GM12878 (cell line): ENCODE measurements at regions not wholly inside any gene's neighbourhood (a gene's known extent, or its start where the extent isn't known, plus 50 kb on each side); places are given as distances from the start of the nearest gene placed in this dataset.

Source experiments
- ATAC-seq: fragments of 200-7000 bp; cut with Tn5 transposase; 3 replicates; pipeline ENCODE4 v1.9.1; 2020; ENCODE audit warnings: mild to moderate bottlenecking, moderate library complexity
- BruUV-seq: library from RNA; stranded (reverse); fragments of 400-500 nt; replicated peaks from 2 replicates; lab custom pipeline; 2021; lab: Mats Ljungman, UMichigan
- CTCF ChIA-PET: fragments of 300-600 bp; sonication (Branson Sonifier 250); formaldehyde crosslinking; extraction: SDS; loops from one replicate; lab custom pipeline; 2021; ENCODE audit warnings: inconsistent platforms; lab: Yijun Ruan, JAX
- POLR2A ChIA-PET: fragments of 350-600 bp; formaldehyde crosslinking; extraction: SDS; loops from one replicate; lab custom pipeline; 2021; ENCODE audit warnings: inconsistent platforms; lab: Charles Lee
- RAD21 ChIA-PET: fragments of 300-600 bp; sonication (Branson Sonifier 250); formaldehyde crosslinking; loops from one replicate; lab custom pipeline; 2023; ENCODE audit warnings: antibody characterized with exemption; ENCODE audit not compliant: unreplicated experiment; lab: Charles Lee
- SMC1A ChIA-PET: fragments of 300-600 bp; sonication (Branson Sonifier 250); formaldehyde crosslinking; loops from one replicate; lab custom pipeline; 2023; ENCODE audit not compliant: unreplicated experiment, uncharacterized antibody; lab: Charles Lee
- DNase-seq: peaks from one replicate; pipeline ENCODE4 v3.0.0-alpha.2; 2011; ENCODE audit warnings: low read depth, low spot score
- FAIRE-seq: peaks from 3 replicates; lab custom pipeline; 2011; peaks lifted over from hg19 to GRCh38; lab: Jason Lieb, UNC
- H2AFZ ChIP-seq: 2 replicates; pipeline ENCODE4 v1.6.0; 2011; ENCODE audit warnings: low read depth, low read length, control low read depth; ENCODE audit not compliant: control insufficient read depth
- H3K27ac ChIP-seq: 2 replicates; pipeline ENCODE4 v1.5.1; 2011; ENCODE audit warnings: control low read depth; ENCODE audit not compliant: control insufficient read depth, insufficient read depth
- H3K27me3 ChIP-seq, 2 experiments: replicated peaks in 1 of 2; 2 replicates each; pipeline versions ENCODE4 v1.6.0 to v1.6.1; 2011; ENCODE audit warnings: low read length in 1 of 2; ENCODE audit not compliant: control insufficient read depth in 2 of 2, insufficient read depth in 2 of 2
- H3K36me3 ChIP-seq, 2 experiments: 2 replicates each; pipeline ENCODE4 v1.5.1; 2011; ENCODE audit warnings: low read length in 1 of 2; ENCODE audit not compliant: control insufficient read depth in 2 of 2, insufficient read depth in 2 of 2
- H3K4me1 ChIP-seq: 2 replicates; pipeline ENCODE4 v1.6.1; 2011; ENCODE audit warnings: mild to moderate bottlenecking, low read length, moderate library complexity, mixed read lengths; ENCODE audit not compliant: control insufficient read depth, insufficient read depth
- H3K4me2 ChIP-seq: 2 replicates; pipeline ENCODE4 v1.6.0; 2011; ENCODE audit warnings: control low read depth; ENCODE audit not compliant: control insufficient read depth, insufficient read depth
- H3K4me3 ChIP-seq: fragments of 200-600 bp; sonication (generic); 2 replicates; pipeline ENCODE4 v1.5.1; 2016
- H3K79me2 ChIP-seq: 2 replicates; pipeline ENCODE4 v1.6.0; 2011; ENCODE audit warnings: low read length; ENCODE audit not compliant: control insufficient read depth, insufficient read depth
- H3K9ac ChIP-seq: 2 replicates; pipeline ENCODE4 v1.8.0; 2011; ENCODE audit warnings: low read length, control low read depth, mixed read lengths; ENCODE audit not compliant: control insufficient read depth, insufficient read depth
- H3K9me3 ChIP-seq: replicated peaks from 3 replicates; pipeline ENCODE4 v1.5.1; 2011; ENCODE audit warnings: mild to moderate bottlenecking, low read length; ENCODE audit not compliant: control insufficient read depth, insufficient read depth
- H4K20me1 ChIP-seq: 2 replicates; pipeline ENCODE4 v1.6.0; 2011; ENCODE audit not compliant: control insufficient read depth, insufficient read depth
- BRCA1 ChIP-seq: IDR thresholded peaks from 2 replicates; pipeline ENCODE4 v1.6.1; 2011; ENCODE audit warnings: low read depth, low read length, improper control_type of control experiment
- HDAC2 ChIP-seq: fragments of 200-600 bp; sonication (generic); IDR thresholded peaks from 2 replicates; pipeline ENCODE4 v1.6.1; 2017
- IKZF2 ChIP-seq, 2 experiments: fragments of 450-650 bp; IDR thresholded peaks; 2 replicates each; pipeline ENCODE4 v1.6.1; 2017; ENCODE audit warnings: mild to moderate bottlenecking in 2 of 2, moderate library complexity in 2 of 2
- IRF4 ChIP-seq: IDR thresholded peaks from 2 replicates; pipeline ENCODE4 v1.6.1; 2011; ENCODE audit warnings: low read depth, low read length
- RAD51 ChIP-seq: fragments of 450-650 bp; IDR thresholded peaks from 2 replicates; pipeline ENCODE4 v1.6.1; 2016; ENCODE audit warnings: moderate library complexity, mild to moderate bottlenecking, inconsistent platforms
- RFX5 ChIP-seq: IDR thresholded peaks from 2 replicates; pipeline ENCODE4 v1.6.1; 2011; ENCODE audit warnings: low read depth, low read length, improper control_type of control experiment
- SMAD5 ChIP-seq: IDR thresholded peaks from 2 replicates; pipeline ENCODE4 v1.6.1; 2016; ENCODE audit warnings: antibody characterized with exemption, low read depth
- SP1 ChIP-seq: IDR thresholded peaks from one replicate; pipeline ENCODE4 v1.6.1; 2011; ENCODE audit warnings: low read depth, low read length
- SREBF1 ChIP-seq: IDR thresholded peaks from 2 replicates; pipeline ENCODE4 v1.6.1; 2012; ENCODE audit warnings: mild to moderate bottlenecking, low read length
- SRF ChIP-seq, 2 experiments: IDR thresholded peaks; 2 replicates each; pipeline ENCODE4 v1.6.1; 2011; ENCODE audit warnings: low read depth in 2 of 2, low read length in 2 of 2, mild to moderate bottlenecking in 1 of 2, moderate library complexity in 1 of 2
- ZNF274 ChIP-seq: IDR thresholded peaks from one replicate; pipeline ENCODE4 v1.8.0; 2011; ENCODE audit not compliant: insufficient read length, insufficient read depth
- ZZZ3 ChIP-seq: IDR thresholded peaks from 2 replicates; pipeline ENCODE4 v1.6.1; 2011; ENCODE audit warnings: low read depth; ENCODE audit not compliant: control insufficient read depth, insufficient read length
- WGBS: methylation state at CpG from one replicate; pipeline ENCODE4 v1.1.6; 2016; ENCODE audit warnings: low lambda C conversion rate; ENCODE audit not compliant: insufficient replicate concordance, insufficient coverage; ENCODE audit errors: missing lambda C conversion rate; 5-methylcytosine and 5-hydroxymethylcytosine counted together
- in situ Hi-C: fragments of 300-500 bp; cut with MboI; formaldehyde crosslinking; loops from 9 replicates; pipeline ENCODE4 v1.14.3; 2018; ENCODE audit warnings: mixed read lengths
- intact Hi-C: fragments of 100-400 bp; cut with micrococcal nuclease; formaldehyde crosslinking; loops from one replicate; pipeline ENCODE4 v1.14.2; 2022; ENCODE audit not compliant: unreplicated experiment
- TF ChIP-seq, protein P1 (sequence below): IDR thresholded peaks from 2 replicates; pipeline ENCODE4 v1.6.1; 2012; ENCODE audit warnings: improper control_type of control experiment, low read depth, low read length; ENCODE audit not compliant: insufficient replicate concordance

DNA sequence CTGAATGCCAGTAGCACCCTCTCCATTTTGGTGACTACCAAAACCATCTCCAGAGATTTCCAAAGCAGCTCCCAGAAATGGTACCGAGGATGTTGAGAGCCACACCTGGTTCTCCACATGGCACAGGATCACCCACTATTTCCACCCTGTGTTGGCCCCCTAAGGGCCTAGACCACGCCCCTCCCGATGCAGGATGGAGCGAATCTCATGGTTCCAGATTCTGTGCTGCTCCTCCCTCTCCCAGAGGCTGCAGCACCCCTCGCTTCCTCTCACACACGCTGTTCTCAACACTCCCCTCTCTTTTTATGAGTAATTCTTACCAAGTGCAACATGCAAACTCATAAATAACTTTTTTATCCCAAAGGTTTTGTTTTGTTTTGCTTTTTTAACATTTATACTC is 571.5 kb downstream of the STK39 start:
- no peak for FAIRE-seq
- CTCF ChIA-PET = no interaction called here
- no peak for DNase-seq
- 11% methylated on average over 6 of the region's 6 CpGs for WGBS
- H3K79me2 ChIP-seq = no peaks in the 10 kb centered on the region
- H3K4me2 ChIP-seq = no peak overlapping the region
- H3K36me3 ChIP-seq = no peaks in the 10 kb centered on the region
- no peak overlapping the region for H3K4me3 ChIP-seq
- H2AFZ ChIP-seq = no peak overlapping the region
- H3K9ac ChIP-seq = no peak overlapping the region
- RAD21 ChIA-PET = no interaction called here
- no peak overlapping the region for H3K27ac ChIP-seq
- ATAC-seq = no peak
- no peaks in the 10 kb centered on the region for H4K20me1 ChIP-seq
- POLR2A ChIA-PET = interaction anchor here (0.6 kb wide), 1 partner anchor 638 kb away, joined by 4 read pairs; no protein-coding TSS in a partner anchor
- SMC1A ChIA-PET = no interaction called here
- no peaks in the 10 kb centered on the region for H3K9me3 ChIP-seq
- no peaks in the 10 kb centered on the region for H3K4me1 ChIP-seq
- TF ChIP-seq IRF4 = no peak
- no peak for TF ChIP-seq SP1
- TF ChIP-seq, all 136 proteins: peak for 0
- no TSS peak for BruUV-seq
- H3K27me3 ChIP-seq = no peaks in the 10 kb centered on the region
- intact Hi-C loops = no loop called here
- in situ Hi-C loops = no loop called here

DNA sequence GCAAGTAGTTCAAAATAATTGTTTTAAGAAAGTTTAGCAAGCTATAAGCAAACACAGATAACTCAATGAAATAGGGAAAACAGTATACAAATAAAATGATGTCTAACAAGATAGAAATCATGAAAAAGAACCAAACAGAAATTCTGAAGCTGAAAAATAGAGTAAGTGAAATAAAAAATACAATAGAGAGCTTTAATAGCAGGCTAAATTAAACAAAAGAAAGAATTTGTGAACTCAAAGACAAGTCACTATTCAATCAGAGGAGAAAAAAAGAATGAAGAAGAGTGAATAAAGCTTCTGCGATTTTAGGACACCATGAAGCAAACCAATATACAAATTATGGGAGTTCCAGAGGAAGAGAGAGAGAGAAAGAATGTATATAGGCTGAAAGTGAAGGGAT is 576.8 kb downstream of the STK39 start:
- Histone ChIP-seq H3K79me2 (no peaks in the 10 kb centered on the region), H3K27me3 (no peaks in the 10 kb centered on the region), H3K4me1 (no peaks in the 10 kb centered on the region), H3K9me3 (0 out of 3 replicates have a peak, but pooled peaks cover 1% of the 10 kb centered on the region), H3K9ac (no peak overlapping the region), H3K4me3 (no peak overlapping the region), H3K27ac (no peak overlapping the region), H3K4me2 (no peak overlapping the region), H3K36me3 (no peaks in the 10 kb centered on the region), H2AFZ (no peak overlapping the region), H4K20me1 (no peaks in the 10 kb centered on the region)
- ChIA-PET RAD21 (no interaction called here), POLR2A (no interaction called here), SMC1A (interaction anchor here (0.8 to 1.3 kb wide), 2 partner anchors 9 to 10 kb away, joined by 3 read pairs; no protein-coding TSS in a partner anchor), CTCF (no interaction called here)
- no TSS peak for BruUV-seq
- no peak for FAIRE-seq
- intact Hi-C loops = no loop called here
- no peak for ATAC-seq
- in situ Hi-C loops = no loop called here
- no CpG with 5 or more reads among the region's 1 CpG for WGBS
- DNase-seq = no peak
- no peak for TF ChIP-seq RAD51
- no peak for TF ChIP-seq BRCA1
- TF ChIP-seq ZNF274 = no peak
- no peak for TF ChIP-seq ZZZ3
- no peak for TF ChIP-seq SREBF1
- TF ChIP-seq SMAD5 = no peak
- TF ChIP-seq RFX5 = no peak
- TF ChIP-seq IKZF2 (IDR thresholded peaks at IDR 0.05) = no peak
- no peak for TF ChIP-seq HDAC2
- TF ChIP-seq, protein P1, sequence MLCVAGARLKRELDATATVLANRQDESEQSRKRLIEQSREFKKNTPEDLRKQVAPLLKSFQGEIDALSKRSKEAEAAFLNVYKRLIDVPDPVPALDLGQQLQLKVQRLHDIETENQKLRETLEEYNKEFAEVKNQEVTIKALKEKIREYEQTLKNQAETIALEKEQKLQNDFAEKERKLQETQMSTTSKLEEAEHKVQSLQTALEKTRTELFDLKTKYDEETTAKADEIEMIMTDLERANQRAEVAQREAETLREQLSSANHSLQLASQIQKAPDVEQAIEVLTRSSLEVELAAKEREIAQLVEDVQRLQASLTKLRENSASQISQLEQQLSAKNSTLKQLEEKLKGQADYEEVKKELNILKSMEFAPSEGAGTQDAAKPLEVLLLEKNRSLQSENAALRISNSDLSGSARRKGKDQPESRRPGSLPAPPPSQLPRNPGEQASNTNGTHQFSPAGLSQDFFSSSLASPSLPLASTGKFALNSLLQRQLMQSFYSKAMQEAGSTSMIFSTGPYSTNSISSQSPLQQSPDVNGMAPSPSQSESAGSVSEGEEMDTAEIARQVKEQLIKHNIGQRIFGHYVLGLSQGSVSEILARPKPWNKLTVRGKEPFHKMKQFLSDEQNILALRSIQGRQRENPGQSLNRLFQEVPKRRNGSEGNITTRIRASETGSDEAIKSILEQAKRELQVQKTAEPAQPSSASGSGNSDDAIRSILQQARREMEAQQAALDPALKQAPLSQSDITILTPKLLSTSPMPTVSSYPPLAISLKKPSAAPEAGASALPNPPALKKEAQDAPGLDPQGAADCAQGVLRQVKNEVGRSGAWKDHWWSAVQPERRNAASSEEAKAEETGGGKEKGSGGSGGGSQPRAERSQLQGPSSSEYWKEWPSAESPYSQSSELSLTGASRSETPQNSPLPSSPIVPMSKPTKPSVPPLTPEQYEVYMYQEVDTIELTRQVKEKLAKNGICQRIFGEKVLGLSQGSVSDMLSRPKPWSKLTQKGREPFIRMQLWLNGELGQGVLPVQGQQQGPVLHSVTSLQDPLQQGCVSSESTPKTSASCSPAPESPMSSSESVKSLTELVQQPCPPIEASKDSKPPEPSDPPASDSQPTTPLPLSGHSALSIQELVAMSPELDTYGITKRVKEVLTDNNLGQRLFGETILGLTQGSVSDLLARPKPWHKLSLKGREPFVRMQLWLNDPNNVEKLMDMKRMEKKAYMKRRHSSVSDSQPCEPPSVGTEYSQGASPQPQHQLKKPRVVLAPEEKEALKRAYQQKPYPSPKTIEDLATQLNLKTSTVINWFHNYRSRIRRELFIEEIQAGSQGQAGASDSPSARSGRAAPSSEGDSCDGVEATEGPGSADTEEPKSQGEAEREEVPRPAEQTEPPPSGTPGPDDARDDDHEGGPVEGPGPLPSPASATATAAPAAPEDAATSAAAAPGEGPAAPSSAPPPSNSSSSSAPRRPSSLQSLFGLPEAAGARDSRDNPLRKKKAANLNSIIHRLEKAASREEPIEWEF = no peak
- no peak for TF ChIP-seq SRF (IDR thresholded peaks at IDR 0.05; ENCODE audit: low read depth in 2 of 2, low read length in 2 of 2)
